Ishikawa (cell line): ENCODE measurements at regions not wholly inside any gene's neighbourhood (a gene's known extent, or its start where the extent isn't known, plus 50 kb on each side); places are given as distances from the start of the nearest gene placed in this dataset.

Experiments used
- CEBPB ChIP-seq: IDR thresholded peaks from 2 replicates; pipeline ENCODE4 v1.6.1; 2012
- CREB1 ChIP-seq: IDR thresholded peaks from 2 replicates; pipeline ENCODE4 v1.6.1; 2012; ENCODE audit warnings: low read depth
- EGR1 ChIP-seq: IDR thresholded peaks from 2 replicates; pipeline ENCODE4 v1.6.1; 2012
- EP300 ChIP-seq: IDR thresholded peaks from 2 replicates; pipeline ENCODE4 v1.6.1; 2012; ENCODE audit warnings: borderline replicate concordance
- FOXM1 ChIP-seq: IDR thresholded peaks from 2 replicates; pipeline ENCODE4 v1.6.1; 2012; ENCODE audit warnings: low read depth, borderline replicate concordance
- NFIC ChIP-seq: IDR thresholded peaks from 2 replicates; pipeline ENCODE4 v1.6.1; 2012
- RAD21 ChIP-seq: IDR thresholded peaks from 2 replicates; pipeline ENCODE4 v1.6.1; 2012; ENCODE audit warnings: low read depth
- TAF1 ChIP-seq: IDR thresholded peaks from 2 replicates; pipeline ENCODE4 v1.6.1; 2012; ENCODE audit warnings: low read depth, mild to moderate bottlenecking
- TCF12 ChIP-seq: IDR thresholded peaks from 2 replicates; pipeline ENCODE4 v1.6.1; 2012; ENCODE audit warnings: low read depth
- TEAD4 ChIP-seq: IDR thresholded peaks from 2 replicates; pipeline ENCODE4 v1.6.1; 2012
- YY1 ChIP-seq: IDR thresholded peaks from 2 replicates; pipeline ENCODE4 v1.6.1; 2012; ENCODE audit warnings: low read depth
- ZBTB7A ChIP-seq: IDR thresholded peaks from 2 replicates; pipeline ENCODE4 v1.6.1; 2012; ENCODE audit warnings: low read depth
- TF ChIP-seq, protein P1 (sequence below): IDR thresholded peaks from 2 replicates; pipeline ENCODE4 v1.6.1; 2012
- TF ChIP-seq, protein P2 (sequence below): IDR thresholded peaks from 2 replicates; pipeline ENCODE4 v1.6.1; 2012; ENCODE audit warnings: low read depth, mild to moderate bottlenecking
- TF ChIP-seq, protein P3 (sequence below): IDR thresholded peaks from 2 replicates; pipeline ENCODE4 v1.6.1; 2012

DNA sequence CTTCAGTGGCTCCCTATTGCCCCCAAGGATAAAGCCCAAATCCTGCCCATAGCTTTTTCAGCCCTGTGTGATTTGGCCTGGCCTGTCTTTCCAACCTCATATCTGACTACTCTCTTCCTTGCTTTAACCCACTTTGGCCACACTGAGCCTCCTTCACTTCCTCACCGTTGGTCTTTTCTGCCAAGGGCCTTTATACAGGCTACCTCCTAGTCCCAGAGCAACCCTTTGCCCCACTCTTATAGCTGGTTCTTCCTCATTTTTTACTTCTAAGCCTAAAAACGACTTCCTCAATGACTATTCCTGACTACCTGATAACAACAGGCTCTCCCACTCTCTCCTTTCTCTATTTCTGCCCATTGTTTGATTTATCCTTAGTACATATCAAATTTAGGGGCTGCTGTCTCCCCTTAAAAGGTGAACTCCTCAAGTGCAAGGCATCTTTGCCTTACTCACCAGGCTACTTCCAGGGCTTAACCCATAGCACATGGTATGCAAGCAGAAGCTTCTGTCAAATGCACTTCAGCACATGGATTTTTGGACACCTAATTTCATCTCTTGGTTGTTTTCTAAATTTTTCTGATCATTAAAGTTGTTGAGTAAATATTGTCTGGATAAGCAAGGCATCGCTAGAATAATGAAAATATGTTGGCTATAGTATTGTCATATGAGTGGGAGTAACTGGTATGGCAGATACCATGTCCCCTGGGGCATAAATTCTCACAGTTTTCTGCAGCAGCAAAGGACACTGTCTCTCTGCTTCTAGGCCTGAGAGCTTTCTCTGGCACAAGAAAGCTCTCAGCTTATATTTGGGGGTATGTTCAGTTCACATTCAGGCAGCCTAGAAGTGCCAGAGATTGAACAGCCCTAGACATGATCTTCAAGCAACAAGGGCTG, 201.5 kb upstream of the GPR26 start:
- TF ChIP-seq TAF1 (no peak), FOXM1 (no peak), CEBPB (no peak), TCF12 (no peak), NFIC (no peak), ZBTB7A (no peak), TEAD4 (no peak), RAD21 (no peak), EP300 (no peak), EGR1 (no peak), CREB1 (no peak), YY1 (no peak)
- TF ChIP-seq, protein P1, sequence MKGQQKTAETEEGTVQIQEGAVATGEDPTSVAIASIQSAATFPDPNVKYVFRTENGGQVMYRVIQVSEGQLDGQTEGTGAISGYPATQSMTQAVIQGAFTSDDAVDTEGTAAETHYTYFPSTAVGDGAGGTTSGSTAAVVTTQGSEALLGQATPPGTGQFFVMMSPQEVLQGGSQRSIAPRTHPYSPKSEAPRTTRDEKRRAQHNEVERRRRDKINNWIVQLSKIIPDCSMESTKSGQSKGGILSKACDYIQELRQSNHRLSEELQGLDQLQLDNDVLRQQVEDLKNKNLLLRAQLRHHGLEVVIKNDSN = no peak
- TF ChIP-seq, protein P2, sequence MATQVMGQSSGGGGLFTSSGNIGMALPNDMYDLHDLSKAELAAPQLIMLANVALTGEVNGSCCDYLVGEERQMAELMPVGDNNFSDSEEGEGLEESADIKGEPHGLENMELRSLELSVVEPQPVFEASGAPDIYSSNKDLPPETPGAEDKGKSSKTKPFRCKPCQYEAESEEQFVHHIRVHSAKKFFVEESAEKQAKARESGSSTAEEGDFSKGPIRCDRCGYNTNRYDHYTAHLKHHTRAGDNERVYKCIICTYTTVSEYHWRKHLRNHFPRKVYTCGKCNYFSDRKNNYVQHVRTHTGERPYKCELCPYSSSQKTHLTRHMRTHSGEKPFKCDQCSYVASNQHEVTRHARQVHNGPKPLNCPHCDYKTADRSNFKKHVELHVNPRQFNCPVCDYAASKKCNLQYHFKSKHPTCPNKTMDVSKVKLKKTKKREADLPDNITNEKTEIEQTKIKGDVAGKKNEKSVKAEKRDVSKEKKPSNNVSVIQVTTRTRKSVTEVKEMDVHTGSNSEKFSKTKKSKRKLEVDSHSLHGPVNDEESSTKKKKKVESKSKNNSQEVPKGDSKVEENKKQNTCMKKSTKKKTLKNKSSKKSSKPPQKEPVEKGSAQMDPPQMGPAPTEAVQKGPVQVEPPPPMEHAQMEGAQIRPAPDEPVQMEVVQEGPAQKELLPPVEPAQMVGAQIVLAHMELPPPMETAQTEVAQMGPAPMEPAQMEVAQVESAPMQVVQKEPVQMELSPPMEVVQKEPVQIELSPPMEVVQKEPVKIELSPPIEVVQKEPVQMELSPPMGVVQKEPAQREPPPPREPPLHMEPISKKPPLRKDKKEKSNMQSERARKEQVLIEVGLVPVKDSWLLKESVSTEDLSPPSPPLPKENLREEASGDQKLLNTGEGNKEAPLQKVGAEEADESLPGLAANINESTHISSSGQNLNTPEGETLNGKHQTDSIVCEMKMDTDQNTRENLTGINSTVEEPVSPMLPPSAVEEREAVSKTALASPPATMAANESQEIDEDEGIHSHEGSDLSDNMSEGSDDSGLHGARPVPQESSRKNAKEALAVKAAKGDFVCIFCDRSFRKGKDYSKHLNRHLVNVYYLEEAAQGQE = no peak
- TF ChIP-seq, protein P3, sequence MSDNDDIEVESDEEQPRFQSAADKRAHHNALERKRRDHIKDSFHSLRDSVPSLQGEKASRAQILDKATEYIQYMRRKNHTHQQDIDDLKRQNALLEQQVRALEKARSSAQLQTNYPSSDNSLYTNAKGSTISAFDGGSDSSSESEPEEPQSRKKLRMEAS = no peak

DNA sequence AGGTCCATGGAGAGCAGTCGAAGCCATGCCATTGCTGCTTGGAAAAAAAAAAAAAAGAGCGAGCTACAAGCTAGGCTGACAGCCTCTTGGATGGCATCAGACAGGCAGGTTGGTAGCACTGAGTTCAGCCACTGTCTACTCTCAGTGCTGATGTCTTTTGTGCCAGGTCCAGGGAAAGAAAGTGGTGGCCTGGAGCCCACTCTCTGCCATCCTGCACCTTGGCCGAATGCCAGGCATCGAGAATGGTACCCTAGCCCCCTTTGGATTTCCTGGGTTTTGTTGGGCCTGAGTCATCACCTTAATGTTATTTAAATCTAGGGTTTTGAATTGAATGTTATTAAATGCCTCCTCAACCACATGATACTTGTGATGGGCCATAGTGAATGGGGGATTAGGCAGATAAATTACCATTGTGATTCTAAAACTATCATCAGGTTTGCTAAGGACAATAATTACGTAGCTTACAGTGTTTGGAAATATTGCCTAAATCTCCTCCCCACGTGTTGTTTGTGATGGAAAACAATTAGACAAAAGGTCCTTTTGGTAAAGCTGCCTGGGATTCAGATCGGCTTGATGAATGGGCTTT, 195.7 kb upstream of the GPR26 start:
- no peak for TF ChIP-seq FOXM1
- TF ChIP-seq YY1 = no peak
- TF ChIP-seq CREB1 = no peak
- TF ChIP-seq CEBPB = no peak
- no peak for TF ChIP-seq EP300
- no peak for TF ChIP-seq NFIC
- TF ChIP-seq EGR1 = no peak
- no peak for TF ChIP-seq TAF1
- TF ChIP-seq, protein P3 = no peak

DNA sequence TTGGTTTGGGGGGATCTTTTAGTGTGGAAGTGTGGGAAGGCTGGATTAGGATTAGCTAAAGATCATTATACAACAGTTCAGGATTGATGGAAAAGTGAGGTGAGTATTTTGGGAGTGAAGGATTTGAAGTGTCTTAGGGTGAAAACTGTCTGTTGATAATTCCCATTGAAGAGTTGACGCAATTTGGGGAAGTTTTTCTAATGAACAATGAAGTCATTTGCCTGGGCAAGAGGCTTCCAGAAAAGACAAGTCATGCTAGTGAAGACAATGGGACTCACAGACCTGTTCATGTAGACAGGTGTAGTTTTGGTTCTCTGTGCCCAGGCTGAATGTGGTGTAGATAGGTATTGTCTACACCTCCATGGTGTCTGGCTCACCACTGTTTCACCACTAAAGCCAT, 194.3 kb upstream of the GPR26 start:
- TF ChIP-seq TCF12 (no peak), TEAD4 (no peak), NFIC (no peak), EP300 (no peak)
- TF ChIP-seq, protein P2 = no peak
- TF ChIP-seq, protein P1 = no peak

DNA sequence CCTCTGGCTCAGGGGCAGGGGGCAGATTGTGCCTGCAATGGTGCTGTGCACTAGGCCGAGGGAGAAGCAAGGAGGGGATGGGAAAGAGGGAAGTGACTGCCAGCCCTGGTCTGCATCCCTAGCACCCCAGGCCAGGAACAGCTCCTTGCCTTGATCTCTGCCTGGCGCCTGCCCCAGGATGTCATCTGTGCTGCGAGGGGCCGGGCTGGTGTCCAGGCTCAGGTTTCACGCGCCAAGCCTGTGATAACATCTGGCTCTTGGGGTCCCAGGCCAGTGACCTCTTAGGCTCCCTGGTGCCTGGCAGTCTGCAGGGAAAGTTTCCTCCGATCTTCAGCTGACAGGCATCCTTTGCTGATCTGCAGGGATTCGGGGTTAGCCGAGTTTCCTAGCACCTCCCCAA, 193.5 kb upstream of the GPR26 start:
- TF ChIP-seq EP300 = no peak
- TF ChIP-seq, protein P2 = peak; percentile 67

DNA sequence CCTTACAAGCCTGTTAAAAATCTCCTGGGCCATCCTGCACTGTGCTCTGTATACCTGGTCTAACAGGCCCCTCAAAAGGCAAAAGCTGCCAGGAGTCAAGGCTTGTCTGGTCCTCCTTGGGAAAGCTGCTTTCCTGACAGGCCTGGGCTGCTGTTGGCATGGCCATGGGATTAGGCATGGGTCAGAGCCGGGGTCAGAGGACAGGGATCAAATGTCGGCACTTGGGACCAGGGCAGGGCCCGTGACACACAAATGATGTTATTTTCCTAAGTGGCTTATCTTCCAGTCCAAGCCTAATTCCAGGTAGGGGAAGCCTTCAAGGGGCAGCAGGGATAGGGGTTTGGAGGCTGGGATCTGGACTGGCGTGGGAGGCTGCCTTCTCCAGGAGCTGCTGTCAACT, 191.5 kb upstream of the GPR26 start:
- TF ChIP-seq, protein P2 = no peak
- TF ChIP-seq TAF1 = no peak
- TF ChIP-seq CEBPB = no peak
- TF ChIP-seq CREB1 = no peak
- no peak for TF ChIP-seq TEAD4
